Immature natural killer cell (primary cell): ENCODE measurements at regions not wholly inside any gene's neighbourhood (a gene's known extent, or its start where the extent isn't known, plus 50 kb on each side); places are given as distances from the start of the nearest gene placed in this dataset.
"Not testable (repeated sequence)": the region's sequence is repeated elsewhere in the genome, so short reads cannot be mapped to it uniquely, and the experiment has no call there.

Source experiments
- DNase-seq, 3 donors: peaks; one replicate each; pipeline ENCODE4 v3.0.0; 2022; ENCODE audit warnings: mixed read lengths in 1 of 3
- H3K27ac Mint-ChIP-seq, 6 donors: one replicate each; pipeline ENCODE4 v1.8.0; 2020; ENCODE audit warnings: mixed read lengths in 6 of 6, mild to moderate bottlenecking in 5 of 6, inconsistent platforms in 4 of 6, moderate library complexity in 3 of 6
- H3K27me3 Mint-ChIP-seq, 3 donors: one replicate each; pipeline ENCODE4 v1.8.0; 2020 to 2021; ENCODE audit warnings: low read depth in 3 of 3, mild to moderate bottlenecking in 3 of 3, mixed read lengths in 3 of 3, moderate library complexity in 3 of 3, inconsistent platforms in 1 of 3
- H3K36me3 Mint-ChIP-seq, 3 donors: one replicate each; pipeline ENCODE4 v1.8.0; 2020; ENCODE audit warnings: mixed read lengths in 3 of 3, inconsistent platforms in 2 of 3, mild to moderate bottlenecking in 2 of 3
- H3K4me1 Mint-ChIP-seq, 2 donors: one replicate each; pipeline ENCODE4 v1.8.0; 2020; ENCODE audit warnings: inconsistent platforms in 2 of 2, mild to moderate bottlenecking in 2 of 2, mixed read lengths in 2 of 2, moderate library complexity in 1 of 2
- H3K4me3 Mint-ChIP-seq, 5 donors: one replicate each; pipeline ENCODE4 v1.8.0; 2020; ENCODE audit warnings: mild to moderate bottlenecking in 5 of 5, mixed read lengths in 5 of 5, inconsistent platforms in 3 of 5, moderate library complexity in 3 of 5
- H3K9me3 Mint-ChIP-seq, 6 donors: one replicate each; pipeline ENCODE4 v1.8.0; 2020; ENCODE audit warnings: mild to moderate bottlenecking in 6 of 6, mixed read lengths in 6 of 6, inconsistent platforms in 4 of 6, moderate library complexity in 3 of 6

GRCh38 chr6:126886106-126886505, 232.4 kb upstream of the RSPO3 start:
- H3K4me1 Mint-ChIP-seq, result no peaks in the 10 kb centered on the region

GRCh38 chr6:126888727-126889725, 229.4 kb upstream of the RSPO3 start:
- Mint-ChIP-seq H3K27me3 (peaks cover 2 to 4% (median 2%) of the 10 kb centered on the region in 3 donors), H3K4me3 (no peak overlapping the region), H3K4me1 (no peaks in the 10 kb centered on the region)

More at GRCh38 chr6:126886106-126886505, 232.4 kb upstream of the RSPO3 start:
- H3K27ac Mint-ChIP-seq, result no peak overlapping the region
- peaks cover 0 to 14% (median 6%) of the 10 kb centered on the region in 6 donors for H3K9me3 Mint-ChIP-seq
- no peak overlapping the region for H3K4me3 Mint-ChIP-seq
- H3K36me3 Mint-ChIP-seq, result no peaks in the 10 kb centered on the region
- no peak for DNase-seq
- H3K27me3 Mint-ChIP-seq, result peaks cover 0 to 2% (median 0%) of the 10 kb centered on the region in 3 donors

GRCh38 chr6:126890055-126890454, 228.4 kb upstream of the RSPO3 start:
- no peak for DNase-seq
- Mint-ChIP-seq H3K4me1 (no peaks in the 10 kb centered on the region), H3K9me3 (peaks cover 0 to 19% (median 9%) of the 10 kb centered on the region in 6 donors), H3K27ac (no peak overlapping the region), H3K4me3 (no peak overlapping the region), H3K27me3 (peaks cover 2 to 4% (median 2%) of the 10 kb centered on the region in 3 donors), H3K36me3 (no peaks in the 10 kb centered on the region)

More at GRCh38 chr6:126888727-126889725, 229.4 kb upstream of the RSPO3 start:
- no peak for DNase-seq
- Mint-ChIP-seq H3K27ac (no peak overlapping the region), H3K36me3 (no peaks in the 10 kb centered on the region), H3K9me3 (peaks cover 0 to 19% (median 9%) of the 10 kb centered on the region in 6 donors)

GRCh38 chr6:126891158-126891557, 227.3 kb upstream of the RSPO3 start:
- Mint-ChIP-seq H3K27me3 (peaks cover 2 to 4% (median 2%) of the 10 kb centered on the region in 3 donors), H3K4me3 (no peak overlapping the region), H3K27ac (no peak overlapping the region), H3K36me3 (no peaks in the 10 kb centered on the region), H3K9me3 (peaks cover 0 to 19% (median 9%) of the 10 kb centered on the region in 6 donors), H3K4me1 (no peaks in the 10 kb centered on the region)
- no peak for DNase-seq

GRCh38 chr6:126892869-126893268, 225.6 kb upstream of the RSPO3 start:
- not testable (repeated sequence) for H3K27ac Mint-ChIP-seq, H3K36me3 Mint-ChIP-seq, H3K27me3 Mint-ChIP-seq, H3K4me3 Mint-ChIP-seq, H3K4me1 Mint-ChIP-seq, DNase-seq
- H3K9me3 Mint-ChIP-seq, result peaks cover 2 to 13% (median 8%) of the 10 kb centered on the region in 6 donors

GRCh38 chr6:126897758-126898157, 220.7 kb upstream of the RSPO3 start:
- Mint-ChIP-seq H3K4me1 (no peaks in the 10 kb centered on the region), H3K27ac (no peak overlapping the region), H3K36me3 (no peaks in the 10 kb centered on the region), H3K9me3 (peaks cover 0 to 3% (median 0%) of the 10 kb centered on the region in 6 donors), H3K27me3 (peaks cover 0 to 4% (median 2%) of the 10 kb centered on the region in 3 donors), H3K4me3 (no peak overlapping the region)
- no peak for DNase-seq

- H3K27ac Mint-ChIP-seq, result no peak overlapping the region
- no peaks in the 10 kb centered on the region for H3K27me3 Mint-ChIP-seq
- H3K9me3 Mint-ChIP-seq, result peaks cover 0 to 2% (median 0%) of the 10 kb centered on the region in 6 donors
- DNase-seq, result no peak
- no peak overlapping the region for H3K4me3 Mint-ChIP-seq
- no peaks in the 10 kb centered on the region for H3K4me1 Mint-ChIP-seq
- no peaks in the 10 kb centered on the region for H3K36me3 Mint-ChIP-seq
Observed at GRCh38 chr6:126904176-126904575, 214.3 kb upstream of the RSPO3 start.

GRCh38 chr6:126905917-126906316, 212.6 kb upstream of the RSPO3 start:
- Mint-ChIP-seq H3K4me3 (no peak overlapping the region), H3K36me3 (no peaks in the 10 kb centered on the region), H3K4me1 (no peaks in the 10 kb centered on the region), H3K9me3 (peaks cover 0 to 4% (median 0%) of the 10 kb centered on the region in 6 donors), H3K27me3 (no peaks in the 10 kb centered on the region), H3K27ac (no peak overlapping the region)
- no peak for DNase-seq

GRCh38 chr6:126907312-126907711, 211.2 kb upstream of the RSPO3 start:
- no peaks in the 10 kb centered on the region for H3K4me1 Mint-ChIP-seq
- no peak overlapping the region for H3K4me3 Mint-ChIP-seq
- H3K36me3 Mint-ChIP-seq, result no peaks in the 10 kb centered on the region
- no peak for DNase-seq
- peaks cover 0 to 4% (median 1%) of the 10 kb centered on the region in 6 donors for H3K9me3 Mint-ChIP-seq
- H3K27me3 Mint-ChIP-seq, result no peaks in the 10 kb centered on the region
- no peak overlapping the region for H3K27ac Mint-ChIP-seq

- Mint-ChIP-seq H3K27me3 (no peaks in the 10 kb centered on the region), H3K4me1 (no peaks in the 10 kb centered on the region), H3K4me3 (no peak overlapping the region), H3K9me3 (peaks cover 0 to 4% (median 1%) of the 10 kb centered on the region in 6 donors), H3K27ac (no peak overlapping the region), H3K36me3 (no peaks in the 10 kb centered on the region)
- DNase-seq, result no peak
Observed at GRCh38 chr6:126907996-126908395, 210.5 kb upstream of the RSPO3 start.

- DNase-seq, result no peak
- H3K4me1 Mint-ChIP-seq, result no peaks in the 10 kb centered on the region
- H3K27me3 Mint-ChIP-seq, result no peaks in the 10 kb centered on the region
- no peak overlapping the region for H3K4me3 Mint-ChIP-seq
- H3K36me3 Mint-ChIP-seq, result no peaks in the 10 kb centered on the region
- H3K27ac Mint-ChIP-seq, result no peak overlapping the region
- H3K9me3 Mint-ChIP-seq, result peaks cover 0 to 4% (median 2%) of the 10 kb centered on the region in 6 donors
Observed at GRCh38 chr6:126909493-126909892, 209.0 kb upstream of the RSPO3 start.

- H3K36me3 Mint-ChIP-seq, result no peaks in the 10 kb centered on the region
- H3K27ac Mint-ChIP-seq, result no peak overlapping the region
- no peak overlapping the region for H3K4me3 Mint-ChIP-seq
- H3K4me1 Mint-ChIP-seq, result no peaks in the 10 kb centered on the region
- DNase-seq, result no peak
- no peaks in the 10 kb centered on the region for H3K27me3 Mint-ChIP-seq
- peaks cover 0 to 13% (median 3%) of the 10 kb centered on the region in 6 donors for H3K9me3 Mint-ChIP-seq
Observed at GRCh38 chr6:126913651-126914050, 204.8 kb upstream of the RSPO3 start.

GRCh38 chr6:126914172-126914571, 204.3 kb upstream of the RSPO3 start:
- H3K4me1 Mint-ChIP-seq, result no peaks in the 10 kb centered on the region
- no peak overlapping the region for H3K27ac Mint-ChIP-seq
- H3K9me3 Mint-ChIP-seq, result peaks cover 0 to 13% (median 3%) of the 10 kb centered on the region in 6 donors
- H3K4me3 Mint-ChIP-seq, result no peak overlapping the region
- DNase-seq, result no peak
- H3K36me3 Mint-ChIP-seq, result no peaks in the 10 kb centered on the region
- no peaks in the 10 kb centered on the region for H3K27me3 Mint-ChIP-seq

GRCh38 chr6:126914801-126915200, 203.7 kb upstream of the RSPO3 start:
- Mint-ChIP-seq H3K36me3 (no peaks in the 10 kb centered on the region), H3K9me3 (peaks cover 0 to 13% (median 3%) of the 10 kb centered on the region in 6 donors), H3K27me3 (no peaks in the 10 kb centered on the region), H3K27ac (no peak overlapping the region), H3K4me1 (no peaks in the 10 kb centered on the region), H3K4me3 (no peak overlapping the region)
- no peak for DNase-seq
